Urinary bladder (tissue), 3 donors: ENCODE measurements at regions not wholly inside any gene's neighbourhood (a gene's known extent, or its start where the extent isn't known, plus 50 kb on each side); places are given as distances from the start of the nearest gene placed in this dataset.

ENCODE experiments used
- DNase-seq: peaks from one replicate; pipeline ENCODE4 v3.0.0-alpha.2; 2015; ENCODE audit errors: extremely low spot score
- H3K27ac ChIP-seq: one replicate; pipeline ENCODE4 v1.5.1; 2013; ENCODE audit warnings: low read depth, mild to moderate bottlenecking, moderate library complexity
- H3K36me3 ChIP-seq: one replicate; pipeline ENCODE4 v1.6.1; 2013; ENCODE audit warnings: mild to moderate bottlenecking, moderate library complexity; ENCODE audit not compliant: insufficient read depth
- H3K4me1 ChIP-seq: one replicate; pipeline ENCODE4 v1.6.1; 2013; ENCODE audit warnings: mild to moderate bottlenecking, moderate library complexity; ENCODE audit not compliant: insufficient read depth
- H3K4me3 ChIP-seq: one replicate; pipeline ENCODE4 v1.5.1; 2013; ENCODE audit warnings: low read depth, low read length
- WGBS: extraction: QIAGEN DNeasy Blood & Tissue Kit; methylation state at CpG from one replicate; pipeline ENCODE4 v1.1.7; 2013; 5-methylcytosine and 5-hydroxymethylcytosine counted together
- donor health status: healthy with polysubstance abuse.
- donor health status: healthy.

DNA sequence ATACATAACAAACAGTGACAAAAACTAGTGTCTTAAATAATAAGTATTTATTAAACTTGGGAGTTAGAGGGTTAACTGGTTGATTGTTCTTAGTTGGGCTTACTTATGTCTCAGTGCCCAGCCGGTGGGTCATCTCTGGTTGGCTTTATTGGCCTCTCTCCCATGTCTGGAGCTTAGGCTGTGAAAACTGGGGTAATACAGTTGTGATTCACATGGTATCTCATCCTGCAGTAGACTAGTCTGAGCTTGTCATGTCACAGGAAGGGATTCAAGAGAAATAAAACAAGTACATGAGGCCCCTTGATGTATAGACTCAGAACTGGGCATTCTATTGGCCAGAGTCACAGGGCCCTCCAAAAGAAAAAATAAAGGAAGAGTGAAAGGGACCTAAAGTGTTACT is 466.4 kb upstream of the SMC2 start:
- WGBS, result 27% methylated on average over 1 of the region's 1 CpG
- H3K27ac ChIP-seq, result no peak overlapping the region
- no peak overlapping the region for H3K4me3 ChIP-seq
- H3K36me3 ChIP-seq, result no peaks in the 10 kb centered on the region
- no peak for DNase-seq
- no peaks in the 10 kb centered on the region for H3K4me1 ChIP-seq

DNA sequence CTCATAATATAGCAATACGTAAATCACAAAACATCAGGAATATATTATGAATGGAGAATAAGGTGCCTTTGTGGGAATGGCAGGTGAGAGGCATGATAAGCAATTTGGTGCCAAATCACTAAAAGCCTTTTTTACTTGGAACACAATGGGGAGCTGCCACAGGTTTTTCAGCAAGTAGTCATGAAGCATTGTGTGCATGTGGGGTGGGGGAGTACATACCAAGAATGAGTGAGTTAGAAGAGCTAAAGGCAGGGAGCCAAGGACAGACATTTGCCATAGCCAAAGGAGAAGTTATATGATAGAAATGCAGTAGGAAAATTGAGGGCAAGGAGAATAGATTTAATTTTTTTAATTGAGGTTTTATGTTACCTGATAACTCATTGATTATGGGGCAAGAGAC is 445.0 kb upstream of the SMC2 start:
- WGBS, result 93% methylated on average over 1 of the region's 1 CpG
- no peak overlapping the region for H3K27ac ChIP-seq
- DNase-seq, result no peak
- H3K36me3 ChIP-seq, result no peaks in the 10 kb centered on the region
- no peak overlapping the region for H3K4me3 ChIP-seq
- H3K4me1 ChIP-seq, result no peaks in the 10 kb centered on the region

DNA sequence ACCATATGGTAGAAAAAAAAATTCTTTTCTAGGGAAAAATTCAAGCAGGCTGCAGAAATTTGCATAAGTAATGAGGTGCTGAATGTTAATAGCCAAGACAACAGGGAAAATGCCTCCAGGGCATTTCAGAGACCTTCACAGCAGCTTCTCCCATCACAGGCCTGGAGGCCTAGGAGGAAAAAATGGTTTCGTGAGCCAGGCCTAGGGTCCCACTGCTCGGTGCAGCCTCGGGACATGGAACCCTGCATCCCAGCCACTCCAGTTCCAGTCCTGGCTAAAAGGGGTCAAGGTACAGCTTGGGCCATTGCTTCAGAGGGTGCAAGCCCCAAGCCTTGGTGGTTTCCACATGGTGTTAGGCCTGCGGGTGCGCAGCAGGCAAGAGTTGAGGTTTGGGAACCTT is 436.0 kb upstream of the SMC2 start:
- H3K36me3 ChIP-seq, result no peaks in the 10 kb centered on the region
- 96% methylated on average over 5 of the region's 5 CpGs for WGBS
- H3K27ac ChIP-seq, result no peak overlapping the region
- no peak for DNase-seq
- no peak overlapping the region for H3K4me3 ChIP-seq
- no peaks in the 10 kb centered on the region for H3K4me1 ChIP-seq

DNA sequence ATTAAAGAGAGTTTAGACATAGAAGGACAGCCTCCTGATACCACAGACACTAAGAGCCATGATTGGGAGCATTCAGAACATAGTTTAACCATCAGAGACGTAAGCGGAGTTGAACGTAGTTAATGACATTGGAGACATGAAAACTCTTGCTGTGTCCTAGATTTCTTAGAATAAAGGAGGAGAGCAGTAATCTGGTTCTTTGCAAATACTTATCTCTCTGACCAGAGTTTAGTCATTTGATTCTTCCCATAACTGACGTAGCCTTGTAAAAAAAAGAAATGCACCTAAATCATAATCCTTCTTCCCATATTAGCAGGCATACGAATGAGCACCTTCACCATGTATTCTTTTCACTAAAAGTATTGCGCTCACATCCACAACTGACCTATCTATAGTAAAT is 433.3 kb upstream of the SMC2 start:
- 77% methylated on average over 6 of the region's 6 CpGs for WGBS

DNA sequence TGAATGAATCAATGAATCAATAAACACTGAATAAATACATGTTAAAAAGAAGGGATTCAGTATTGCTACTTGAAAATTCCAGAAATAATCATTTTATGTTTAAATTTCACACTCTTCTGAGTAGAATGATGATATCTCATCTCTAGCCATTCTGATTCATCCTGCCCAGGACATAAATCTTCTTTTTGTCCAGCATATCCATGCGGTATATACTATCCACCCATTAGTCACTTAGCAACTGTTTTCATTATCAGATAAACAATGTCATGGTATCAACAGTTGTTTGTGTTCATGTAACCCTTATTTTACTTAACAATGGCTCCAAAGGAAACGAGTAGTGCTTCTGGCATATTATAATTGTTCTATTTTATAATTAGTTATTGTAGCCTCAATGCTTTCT is 432.4 kb upstream of the SMC2 start:
- Histone ChIP-seq H3K4me3 (no peak overlapping the region), H3K27ac (no peak overlapping the region), H3K36me3 (no peaks in the 10 kb centered on the region), H3K4me1 (no peaks in the 10 kb centered on the region)
- 30% methylated on average over 2 of the region's 2 CpGs for WGBS
- DNase-seq, result no peak

More for the DNA sequence above, 433.3 kb upstream of the SMC2 start:
- Histone ChIP-seq H3K4me3 (no peak overlapping the region), H3K27ac (no peak overlapping the region), H3K4me1 (no peaks in the 10 kb centered on the region), H3K36me3 (no peaks in the 10 kb centered on the region)
- DNase-seq, result no peak

DNA sequence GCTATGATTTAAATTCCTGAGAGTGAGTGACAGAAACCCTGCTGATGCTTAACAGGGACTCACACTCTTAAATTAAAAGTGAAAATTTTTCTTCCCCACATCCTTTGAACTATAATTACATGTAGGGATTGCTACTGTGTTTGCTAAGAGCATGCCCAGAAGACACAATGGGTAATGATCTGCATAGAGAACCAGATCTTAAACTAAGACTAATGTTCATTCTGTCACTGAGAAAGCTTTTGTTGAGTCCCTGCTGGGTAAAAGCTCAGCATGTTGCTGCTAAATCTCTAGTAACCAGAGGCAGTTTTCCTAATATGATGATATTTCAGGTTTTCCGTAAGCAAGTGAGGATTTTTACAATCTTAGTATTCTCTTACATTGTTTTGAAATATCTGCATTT is 424.8 kb upstream of the SMC2 start:
- Histone ChIP-seq H3K27ac (no peak overlapping the region), H3K36me3 (no peaks in the 10 kb centered on the region), H3K4me3 (no peak overlapping the region), H3K4me1 (no peaks in the 10 kb centered on the region)
- no peak for DNase-seq
- 88% methylated on average over 1 of the region's 1 CpG for WGBS

DNA sequence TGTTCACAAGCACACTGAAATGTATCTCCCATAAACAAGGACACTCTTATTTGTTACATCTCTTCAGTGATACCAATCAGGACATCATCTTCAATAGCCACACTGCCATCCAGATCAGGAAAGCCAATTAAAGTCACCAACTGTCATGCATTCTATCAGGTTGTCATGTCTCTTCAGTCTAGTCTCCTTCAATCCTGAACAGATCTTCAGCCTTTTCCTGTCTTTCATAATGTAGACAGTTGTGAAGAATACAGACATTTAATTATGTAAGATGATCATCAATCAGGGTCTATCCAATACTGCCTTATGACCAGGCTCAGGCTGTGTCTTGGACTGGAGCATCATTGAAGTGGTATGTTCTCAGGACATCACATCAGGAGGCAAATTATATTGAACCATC is 419.8 kb upstream of the SMC2 start:
- Histone ChIP-seq H3K27ac (no peak overlapping the region), H3K36me3 (no peaks in the 10 kb centered on the region), H3K4me1 (no peaks in the 10 kb centered on the region), H3K4me3 (no peak overlapping the region)
- DNase-seq, result no peak

DNA sequence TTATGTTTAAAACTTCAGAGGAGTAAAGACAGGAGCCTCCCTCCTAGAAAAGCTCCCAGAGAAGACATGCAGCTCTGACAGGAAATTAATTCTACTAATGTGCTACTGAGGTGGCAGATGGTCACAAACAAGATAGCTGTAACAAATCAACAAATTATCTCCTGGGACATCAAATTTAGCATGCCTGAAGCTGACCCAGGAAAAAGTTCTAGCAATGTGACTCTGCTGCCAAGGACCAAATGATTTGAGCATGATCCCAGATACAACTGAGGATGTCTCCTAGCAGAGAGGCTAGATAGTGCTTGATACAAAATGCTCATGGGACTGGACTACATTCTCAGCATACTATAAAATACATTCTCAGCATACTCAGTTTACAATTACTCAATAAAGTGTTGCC is 413.5 kb upstream of the SMC2 start:
- Histone ChIP-seq H3K4me1 (no peaks in the 10 kb centered on the region), H3K36me3 (no peaks in the 10 kb centered on the region), H3K27ac (no peak overlapping the region), H3K4me3 (no peak overlapping the region)
- no peak for DNase-seq

DNA sequence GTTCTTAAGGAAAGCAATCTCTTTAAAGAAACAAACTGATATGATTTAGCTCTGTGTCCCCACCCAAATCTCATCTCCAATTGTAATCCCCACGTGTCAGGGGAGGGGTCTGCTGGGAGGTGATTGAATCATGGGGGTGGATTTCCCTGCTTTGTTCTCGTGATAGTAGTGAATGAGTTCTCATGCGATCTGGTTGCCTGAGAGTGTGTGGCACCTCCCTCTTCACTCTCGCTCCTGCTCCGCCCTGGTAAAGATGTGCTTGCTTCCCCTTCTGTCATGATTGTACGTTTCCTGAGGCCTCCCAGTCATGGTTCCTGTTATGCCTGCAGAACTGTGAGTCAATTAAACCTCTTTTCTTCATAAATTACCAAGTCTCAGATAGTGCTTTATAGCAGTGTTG is 412.7 kb upstream of the SMC2 start:
- 64% methylated on average over 6 of the region's 6 CpGs for WGBS
- H3K4me1 ChIP-seq, result no peaks in the 10 kb centered on the region
- no peak overlapping the region for H3K27ac ChIP-seq
- H3K4me3 ChIP-seq, result no peak overlapping the region
- DNase-seq, result no peak
- no peaks in the 10 kb centered on the region for H3K36me3 ChIP-seq

DNA sequence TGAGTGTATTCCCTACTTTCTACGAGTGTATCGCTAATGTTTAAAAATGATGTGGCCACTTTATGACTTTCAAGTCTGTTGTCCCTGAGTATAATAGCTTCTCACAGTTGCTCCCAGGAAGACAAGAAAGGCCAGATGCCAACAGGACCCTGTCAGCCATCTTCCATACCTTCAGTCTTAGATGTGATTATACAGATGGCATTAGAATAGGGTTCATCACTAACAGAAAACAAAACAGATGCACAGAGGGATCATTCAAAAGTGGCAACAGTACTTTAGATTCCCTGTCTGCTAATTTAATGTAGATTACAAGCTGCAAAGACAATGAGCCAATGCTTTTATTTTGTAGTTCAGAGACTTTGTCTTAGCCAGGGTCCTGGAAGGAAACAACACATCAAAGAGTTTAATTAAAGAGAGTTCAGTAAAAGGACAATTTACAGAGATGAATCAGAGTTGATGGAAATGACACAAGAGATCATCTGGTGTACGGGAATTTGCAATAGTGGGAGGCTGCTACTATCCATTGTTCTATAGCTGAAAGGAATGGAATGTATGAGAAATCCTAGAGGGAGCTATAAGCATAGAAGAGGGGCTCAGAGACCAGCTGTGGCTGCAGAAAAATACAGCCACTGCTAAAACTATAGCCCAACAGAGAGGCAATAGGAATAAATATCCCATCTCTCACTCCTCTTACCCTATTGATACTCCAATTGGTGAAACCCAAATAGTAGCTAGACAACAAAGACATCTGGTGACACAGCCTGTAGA is 393.7 kb upstream of the SMC2 start:
- Histone ChIP-seq H3K27ac (no peak overlapping the region), H3K4me1 (no peaks in the 10 kb centered on the region), H3K4me3 (no peak overlapping the region), H3K36me3 (no peaks in the 10 kb centered on the region)
- WGBS, result 81% methylated on average over 3 of the region's 3 CpGs
- DNase-seq, result no peak

DNA sequence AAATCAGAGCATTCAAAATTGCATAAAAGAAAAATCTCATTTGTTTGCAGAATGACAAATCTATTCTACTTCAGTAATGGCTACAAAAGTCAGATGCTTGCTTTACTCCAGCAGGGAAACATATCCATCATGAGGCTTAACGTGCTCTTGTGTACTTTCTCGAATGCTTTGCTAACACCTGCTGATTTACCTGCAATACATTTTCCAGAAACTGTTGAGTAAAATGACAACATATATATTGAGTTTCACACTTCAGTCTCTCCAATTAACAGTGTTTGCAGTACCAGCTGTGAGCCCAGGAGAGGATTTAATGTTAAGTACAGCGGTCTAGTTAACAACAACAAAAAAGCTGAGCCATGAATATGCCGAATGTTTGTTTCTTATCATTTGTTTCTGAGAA is 391.5 kb upstream of the SMC2 start:
- Histone ChIP-seq H3K27ac (no peak overlapping the region), H3K4me3 (no peak overlapping the region), H3K36me3 (no peaks in the 10 kb centered on the region), H3K4me1 (no peaks in the 10 kb centered on the region)
- 57% methylated on average over 4 of the region's 4 CpGs for WGBS
- no peak for DNase-seq

DNA sequence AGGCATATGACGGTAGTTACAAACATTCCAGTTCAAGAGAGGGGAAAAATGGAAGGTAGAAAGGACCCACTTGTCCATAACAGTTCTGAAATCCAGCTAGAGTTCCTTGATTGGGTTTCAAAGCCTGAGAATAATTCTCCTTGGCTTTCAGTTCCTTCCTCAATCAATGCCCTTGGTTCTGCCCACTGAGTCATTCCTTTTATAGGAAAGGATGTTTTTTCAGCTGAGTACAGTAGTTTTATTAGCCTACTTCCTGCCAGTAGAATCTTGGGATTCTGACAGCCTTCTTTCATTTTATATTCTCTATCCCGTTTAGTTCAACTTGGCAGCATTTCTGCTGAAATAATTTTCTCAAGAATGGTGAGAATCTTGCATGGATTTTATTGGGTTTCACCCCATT is 386.9 kb upstream of the SMC2 start:
- H3K4me3 ChIP-seq, result no peak overlapping the region
- no peak overlapping the region for H3K27ac ChIP-seq
- WGBS, result 59% methylated on average over 2 of the region's 2 CpGs
- no peak for DNase-seq
- H3K4me1 ChIP-seq, result no peaks in the 10 kb centered on the region
- no peaks in the 10 kb centered on the region for H3K36me3 ChIP-seq

DNA sequence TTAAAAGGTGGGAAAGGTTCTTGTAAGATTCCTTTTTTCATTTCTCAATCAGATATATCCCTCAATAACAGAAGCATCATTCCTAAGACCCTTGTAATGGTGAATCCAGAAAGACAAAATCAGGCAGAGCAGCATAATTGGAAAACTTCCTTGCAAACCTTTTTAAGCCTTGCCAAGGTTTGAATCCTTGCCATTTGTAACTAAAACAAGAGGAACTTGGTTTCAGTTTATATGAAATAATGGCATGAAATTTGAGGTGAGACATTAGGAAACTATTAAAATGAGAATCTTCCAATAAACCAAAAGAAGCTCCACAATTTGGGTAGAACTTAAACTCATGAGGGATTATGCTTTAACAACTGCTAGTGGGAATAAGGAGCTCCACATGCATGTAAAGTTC is 384.7 kb upstream of the SMC2 start:
- DNase-seq, result no peak
- H3K36me3 ChIP-seq, result no peaks in the 10 kb centered on the region
- no peaks in the 10 kb centered on the region for H3K4me1 ChIP-seq
- no peak overlapping the region for H3K4me3 ChIP-seq
- no peak overlapping the region for H3K27ac ChIP-seq

DNA sequence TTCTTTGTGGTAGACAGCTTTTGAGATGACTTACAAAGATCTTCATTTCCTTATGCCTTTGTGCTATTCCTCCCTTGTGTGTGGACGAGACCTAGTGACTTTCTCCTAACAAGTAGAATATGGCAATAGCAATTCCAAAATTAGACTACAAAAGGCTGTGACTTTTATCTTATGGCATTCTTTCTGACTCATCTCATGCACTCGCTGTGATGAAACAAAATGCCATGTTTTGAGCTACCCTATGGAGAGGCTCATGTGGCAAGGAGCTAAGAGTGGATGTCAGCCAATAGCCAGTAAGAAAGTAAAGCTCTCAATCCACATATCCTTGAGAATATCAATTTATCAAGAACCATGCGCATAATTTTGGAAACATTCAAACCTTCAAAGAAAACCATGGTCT is 380.5 kb upstream of the SMC2 start:
- DNase-seq, result no peak
- 74% methylated on average over 3 of the region's 3 CpGs for WGBS

DNA sequence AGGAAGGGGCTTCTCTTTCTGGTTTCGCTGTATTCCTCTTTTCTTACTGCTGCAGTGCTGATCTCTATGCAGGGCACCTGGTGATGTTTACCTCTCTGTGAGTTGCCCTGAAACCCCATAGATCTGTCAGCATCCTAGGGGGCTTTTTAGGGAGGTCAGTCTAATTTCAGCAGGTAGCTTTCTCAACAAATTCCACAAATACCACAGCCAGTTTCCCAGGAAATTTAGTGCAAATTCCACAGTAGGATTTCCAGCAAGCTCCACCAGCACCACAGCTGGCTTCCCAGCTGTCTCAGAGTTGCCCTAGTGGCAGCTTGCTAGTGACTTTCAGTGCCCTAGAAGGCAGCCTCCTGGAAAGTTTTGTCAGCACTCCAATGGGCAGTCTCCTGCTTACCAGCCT is 379.1 kb upstream of the SMC2 start:
- DNase-seq, result no peak
- 62% methylated on average over 1 of the region's 1 CpG for WGBS
- no peaks in the 10 kb centered on the region for H3K36me3 ChIP-seq
- no peak overlapping the region for H3K4me3 ChIP-seq
- H3K27ac ChIP-seq, result no peak overlapping the region
- no peaks in the 10 kb centered on the region for H3K4me1 ChIP-seq

More for the DNA sequence above, 380.5 kb upstream of the SMC2 start:
- Histone ChIP-seq H3K4me3 (no peak overlapping the region), H3K36me3 (no peaks in the 10 kb centered on the region), H3K27ac (no peak overlapping the region), H3K4me1 (no peaks in the 10 kb centered on the region)
